Activated CD8-positive, alpha-beta T cell treated with anti-CD3 and anti-CD28 coated beads for 36 hours (primary cell): ENCODE measurements at regions not wholly inside any gene's neighbourhood (a gene's known extent, or its start where the extent isn't known, plus 50 kb on each side); places are given as distances from the start of the nearest gene placed in this dataset.

Experiments used
- ATAC-seq: fragments of 200-7000 bp; cut with Tn5 transposase; one replicate; pipeline ENCODE4 v1.10.0; 2021; ENCODE audit warnings: mild to moderate bottlenecking, moderate library complexity
- CTCF ChIA-PET: fragments of 350-600 bp; sonication (Branson Sonifier 250); formaldehyde crosslinking; loops from one replicate; lab custom pipeline; 2021; ENCODE audit warnings: antibody characterized with exemption; lab: Charles Lee
- POLR2A ChIA-PET: fragments of 350-600 bp; sonication (Branson Sonifier 250); formaldehyde crosslinking; loops from one replicate; lab custom pipeline; 2021; ENCODE audit warnings: antibody characterized with exemption; lab: Charles Lee
- DNase-seq: peaks from one replicate; pipeline ENCODE4 v3.0.0-alpha.2; 2020
- H3K27ac Mint-ChIP-seq: one replicate; pipeline ENCODE4 v1.8.0; 2021; ENCODE audit warnings: mild to moderate bottlenecking, mixed read lengths
- H3K27me3 Mint-ChIP-seq: one replicate; pipeline ENCODE4 v1.8.0; 2021; ENCODE audit warnings: mixed read lengths
- H3K36me3 Mint-ChIP-seq: one replicate; pipeline ENCODE4 v1.8.0; 2021; ENCODE audit warnings: low read depth, mixed read lengths
- H3K4me1 Mint-ChIP-seq: one replicate; pipeline ENCODE4 v1.8.0; 2021; ENCODE audit warnings: low read depth, mixed read lengths
- H3K4me3 Mint-ChIP-seq: one replicate; pipeline ENCODE4 v1.8.0; 2021; ENCODE audit warnings: mild to moderate bottlenecking, moderate library complexity, mixed read lengths
- H3K9me3 Mint-ChIP-seq: one replicate; pipeline ENCODE4 v1.8.0; 2021; ENCODE audit warnings: mixed read lengths
- CTCF ChIP-seq: fragments of 200-600 bp; IDR thresholded peaks from one replicate; pipeline ENCODE4 v1.8.0; 2022; ENCODE audit warnings: antibody characterized with exemption, mild to moderate bottlenecking
- intact Hi-C: fragments of 100-400 bp; cut with micrococcal nuclease; formaldehyde crosslinking; loops from one replicate; pipeline ENCODE4 v1.10.0; 2022

GRCh38 chr2:22604136-22604535, 780.8 kb upstream of the KLHL29 start:
- CTCF ChIA-PET = no interaction called here
- H3K4me1 Mint-ChIP-seq = no peaks in the 10 kb centered on the region
- TF ChIP-seq CTCF = no peak
- POLR2A ChIA-PET = no interaction called here
- ATAC-seq (no peak), DNase-seq (no peak)
- no peaks in the 10 kb centered on the region for H3K27me3 Mint-ChIP-seq
- H3K36me3 Mint-ChIP-seq = no peaks in the 10 kb centered on the region
- intact Hi-C loops = no loop called here
- H3K27ac Mint-ChIP-seq = no peak overlapping the region
- H3K4me3 Mint-ChIP-seq = no peak overlapping the region
- no peaks in the 10 kb centered on the region for H3K9me3 Mint-ChIP-seq

GRCh38 chr2:22616031-22616430, 768.9 kb upstream of the KLHL29 start:
- intact Hi-C loops = no loop called here
- ATAC-seq (no peak), DNase-seq (no peak)
- Mint-ChIP-seq H3K4me1 (no peaks in the 10 kb centered on the region), H3K36me3 (no peaks in the 10 kb centered on the region), H3K9me3 (no peaks in the 10 kb centered on the region), H3K4me3 (no peak overlapping the region), H3K27ac (no peak overlapping the region), H3K27me3 (no peaks in the 10 kb centered on the region)
- CTCF ChIA-PET = no interaction called here
- POLR2A ChIA-PET = no interaction called here
- no peak for TF ChIP-seq CTCF

GRCh38 chr2:22623620-22624019, 761.4 kb upstream of the KLHL29 start:
- Mint-ChIP-seq H3K9me3 (no peaks in the 10 kb centered on the region), H3K4me1 (no peaks in the 10 kb centered on the region), H3K27me3 (no peaks in the 10 kb centered on the region), H3K36me3 (no peaks in the 10 kb centered on the region), H3K27ac (no peak overlapping the region), H3K4me3 (no peak overlapping the region)
- POLR2A ChIA-PET = no interaction called here
- TF ChIP-seq CTCF = no peak
- ATAC-seq (no peak), DNase-seq (no peak)
- CTCF ChIA-PET = no interaction called here
- intact Hi-C loops = no loop called here

- Mint-ChIP-seq H3K9me3 (no peaks in the 10 kb centered on the region), H3K4me3 (no peak overlapping the region), H3K27ac (no peak overlapping the region), H3K36me3 (no peaks in the 10 kb centered on the region), H3K27me3 (no peaks in the 10 kb centered on the region), H3K4me1 (no peaks in the 10 kb centered on the region)
- intact Hi-C loops = no loop called here
- ChIA-PET CTCF (no interaction called here), POLR2A (no interaction called here)
- TF ChIP-seq CTCF = no peak
- ATAC-seq (no peak), DNase-seq (peak; percentile 2)
Observed at GRCh38 chr2:22626621-22627020, 758.4 kb upstream of the KLHL29 start.

GRCh38 chr2:22628221-22628620, 756.8 kb upstream of the KLHL29 start:
- CTCF ChIA-PET = no interaction called here
- H3K36me3 Mint-ChIP-seq = no peaks in the 10 kb centered on the region
- H3K27me3 Mint-ChIP-seq = no peaks in the 10 kb centered on the region

More at GRCh38 chr2:22628221-22628620, 756.8 kb upstream of the KLHL29 start:
- Mint-ChIP-seq H3K4me1 (no peaks in the 10 kb centered on the region), H3K9me3 (no peaks in the 10 kb centered on the region), H3K4me3 (no peak overlapping the region), H3K27ac (no peak overlapping the region)
- intact Hi-C loops = no loop called here
- POLR2A ChIA-PET = no interaction called here
- DNase-seq = no peak
- TF ChIP-seq CTCF = no peak
- no peak for ATAC-seq
